ENCODE measurements at regions not wholly inside any gene's neighbourhood (a gene's known extent, or its start where the extent isn't known, plus 50 kb on each side); places are given as distances from the start of the nearest gene placed in this dataset.

DNA sequence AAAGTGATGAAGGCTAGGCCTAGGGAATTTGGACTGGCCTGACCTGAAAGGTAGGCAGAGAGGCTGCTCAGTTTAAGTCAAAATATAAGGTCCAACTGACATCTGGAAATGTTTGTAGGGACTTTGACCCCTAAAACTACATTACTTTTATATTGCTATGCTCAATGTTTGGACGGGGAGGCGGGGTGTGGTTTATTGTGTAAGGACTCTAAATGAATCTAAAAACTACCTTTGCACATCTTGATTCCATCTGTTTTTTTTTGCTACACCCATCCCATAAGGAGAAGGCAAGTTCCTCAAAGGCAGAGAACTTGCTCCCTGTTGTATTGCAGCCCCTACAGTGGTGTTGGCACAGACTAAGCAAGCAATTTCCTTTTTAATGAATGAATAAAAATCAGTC is 227.1 kb downstream of the HACE1 start:
- no peak for TF ChIP-seq POLR2A (IDR thresholded peaks at IDR 0.05; ENCODE audit: low read depth, low read length)
- DNase-seq (ENCODE audit: insufficient read length, low spot score) (no peak), FAIRE-seq (no peak)

DNA sequence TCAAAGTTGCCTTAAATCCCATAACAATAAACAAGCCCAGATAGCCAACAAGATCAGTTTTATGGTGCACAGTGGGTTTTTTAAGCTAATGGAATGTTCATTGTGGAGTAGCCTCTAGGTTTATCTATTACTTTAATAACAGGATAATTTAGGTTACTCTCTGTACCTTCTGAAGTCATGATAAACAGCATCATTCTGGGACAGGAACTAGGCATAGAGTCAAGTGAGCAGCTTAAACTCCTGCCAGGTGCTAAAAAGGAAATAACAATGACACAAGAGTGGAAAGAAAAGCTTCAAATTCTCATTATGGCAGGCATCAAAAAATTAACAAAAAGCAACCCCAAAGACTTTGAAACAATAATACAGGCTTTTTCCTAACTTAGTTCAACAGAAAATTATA is 228.8 kb downstream of the HACE1 start:
- DNase-seq (ENCODE audit: insufficient read length, low spot score) (no peak), FAIRE-seq (no peak)
- no peak for TF ChIP-seq POLR2A (IDR thresholded peaks at IDR 0.05; ENCODE audit: low read depth, low read length)

DNA sequence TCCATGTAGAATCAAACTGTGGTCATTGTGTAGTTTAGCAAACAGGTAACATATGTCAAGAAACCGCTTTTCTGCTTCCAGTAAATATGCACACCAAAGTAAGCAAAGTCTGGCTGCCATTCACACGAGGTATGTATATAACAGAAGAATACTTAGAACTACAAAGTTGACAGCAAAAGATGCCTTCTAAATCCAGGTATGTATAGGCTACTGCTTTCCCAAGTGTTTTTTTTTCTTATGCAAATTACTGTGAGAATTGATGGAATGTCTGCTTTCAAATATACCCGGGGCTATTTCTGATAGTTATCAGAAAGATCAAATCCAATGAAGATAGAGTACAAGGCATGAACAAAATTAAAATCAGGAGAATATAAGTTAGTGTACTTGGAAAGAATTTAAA is 229.2 kb downstream of the HACE1 start:
- DNase-seq (ENCODE audit: insufficient read length, low spot score) (no peak), FAIRE-seq (no peak)
- TF ChIP-seq POLR2A (IDR thresholded peaks at IDR 0.05; ENCODE audit: low read depth, low read length): no peak

DNA sequence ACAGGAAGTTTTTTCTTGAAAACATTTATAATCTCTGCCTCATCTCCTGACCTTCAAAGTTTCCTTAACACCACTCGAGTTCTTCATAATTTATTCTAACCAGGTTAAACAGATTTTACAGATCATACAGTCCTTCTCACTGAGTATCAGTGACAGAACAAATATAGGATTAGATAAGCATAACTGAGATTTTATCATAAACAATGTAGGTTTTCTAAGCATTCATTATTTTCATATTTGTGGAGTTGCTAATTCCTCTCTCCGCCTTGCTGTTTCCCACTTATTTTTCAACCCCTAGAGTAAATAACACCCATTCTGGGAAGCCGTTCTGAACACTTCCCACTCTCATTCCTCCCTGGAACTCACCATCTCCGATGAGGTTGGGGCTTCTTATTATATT is 229.9 kb downstream of the HACE1 start:
- no peak for TF ChIP-seq POLR2A (IDR thresholded peaks at IDR 0.05; ENCODE audit: low read depth, low read length)
- no peak for FAIRE-seq

DNA sequence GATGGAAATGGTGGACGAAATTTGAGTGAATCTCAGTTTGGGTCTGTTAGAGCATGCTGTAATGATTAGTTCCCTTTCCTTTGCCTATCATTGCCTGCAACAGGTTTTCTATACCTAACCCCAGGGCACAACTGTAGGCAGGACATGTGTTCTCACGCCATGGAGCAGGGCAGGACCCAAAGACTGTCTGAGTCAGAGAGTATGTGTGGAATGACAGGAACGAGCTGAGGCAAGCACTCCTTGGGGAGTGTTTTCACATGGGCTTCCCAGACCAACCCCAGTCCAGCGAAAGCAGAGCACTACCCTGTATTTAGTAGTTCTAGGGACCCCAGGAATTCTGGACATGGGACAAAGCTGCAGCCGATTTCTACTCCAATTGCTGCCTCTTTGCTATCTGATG is 234.2 kb downstream of the HACE1 start:
- TF ChIP-seq POLR2A (IDR thresholded peaks at IDR 0.05; ENCODE audit: low read depth, low read length): no peak
- FAIRE-seq (no peak), DNase-seq (ENCODE audit: insufficient read length, low spot score) (peak; percentile 11)

More for the DNA sequence above, 229.9 kb downstream of the HACE1 start:
- no peak for DNase-seq (ENCODE audit: insufficient read length, low spot score)

DNA sequence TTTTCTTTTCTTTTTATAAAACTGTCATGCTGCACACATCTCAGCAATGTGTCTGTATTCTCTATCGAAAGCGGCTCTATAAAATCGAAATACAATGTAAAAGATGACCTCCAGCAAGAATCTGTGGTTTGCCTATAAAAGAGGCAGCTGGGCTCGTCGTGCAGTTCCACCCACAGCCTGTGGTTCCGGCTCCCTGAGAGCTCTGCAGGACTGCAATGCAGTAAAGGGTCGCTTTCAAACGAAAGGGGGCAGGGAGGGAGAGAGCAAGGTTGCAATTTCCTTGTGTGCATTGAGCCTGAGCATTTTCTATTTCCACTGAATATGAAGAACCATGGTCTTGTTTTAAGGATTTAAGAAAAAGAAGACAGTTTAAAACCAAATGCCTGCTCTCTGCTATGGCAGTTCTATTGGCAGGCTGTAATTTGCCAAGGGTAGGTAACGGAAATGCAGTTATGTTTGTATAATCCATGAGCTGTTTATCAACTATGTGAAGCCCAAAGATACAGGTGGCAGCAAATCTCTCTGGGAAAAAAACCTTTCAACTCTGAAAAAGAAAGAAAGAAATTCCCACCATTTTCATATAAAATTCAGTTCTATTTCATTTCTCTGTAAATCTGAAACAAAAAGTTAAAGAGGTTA is 236.5 kb downstream of the HACE1 start:
- no peak for TF ChIP-seq POLR2A (IDR thresholded peaks at IDR 0.05; ENCODE audit: low read depth, low read length)
- no peak for DNase-seq (ENCODE audit: insufficient read length, low spot score)
- FAIRE-seq: no peak

DNA sequence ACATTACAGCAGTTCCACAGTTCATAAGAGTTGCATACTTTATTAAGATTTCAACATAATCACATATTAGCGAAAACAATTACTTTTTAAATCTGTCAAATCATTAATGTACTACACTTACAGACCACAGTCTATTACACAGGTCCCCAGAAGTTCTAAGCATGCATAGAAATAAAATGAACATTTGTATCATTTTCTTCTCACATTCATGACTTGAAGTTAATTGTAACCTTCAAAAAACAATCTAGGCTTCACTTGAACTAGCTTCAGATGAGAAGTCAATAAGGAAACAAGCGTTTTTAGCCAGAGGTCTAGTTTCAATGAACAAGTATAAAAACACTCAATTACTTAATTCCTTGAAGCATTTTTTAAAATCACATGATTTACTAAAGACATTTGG is 238.3 kb downstream of the HACE1 start:
- DNase-seq (ENCODE audit: insufficient read length, low spot score) (no peak), FAIRE-seq (no peak)
- no peak for TF ChIP-seq POLR2A (IDR thresholded peaks at IDR 0.05; ENCODE audit: low read depth, low read length)

DNA sequence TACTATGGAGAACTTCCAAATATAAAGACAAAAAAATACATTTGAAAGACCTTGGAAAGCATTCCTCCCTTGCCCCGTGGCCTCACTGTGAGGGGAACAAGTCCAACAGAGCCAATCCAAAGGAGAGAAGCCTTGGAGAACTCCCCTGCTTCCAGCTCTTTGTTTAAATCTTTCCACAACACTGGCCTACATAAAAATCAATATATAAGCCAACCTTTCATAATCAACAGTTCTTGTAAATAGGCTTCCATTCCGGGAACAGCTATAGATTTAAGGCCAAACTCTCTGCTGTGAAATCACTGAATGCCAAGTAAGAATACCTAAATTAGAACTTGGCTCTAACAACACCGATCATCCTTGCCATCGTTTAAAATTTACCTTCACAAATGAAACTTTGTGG is 242.1 kb downstream of the HACE1 start:
- no peak for DNase-seq (ENCODE audit: insufficient read length, low spot score)
- TF ChIP-seq POLR2A (IDR thresholded peaks at IDR 0.05; ENCODE audit: low read depth, low read length): no peak
- FAIRE-seq: no peak

DNA sequence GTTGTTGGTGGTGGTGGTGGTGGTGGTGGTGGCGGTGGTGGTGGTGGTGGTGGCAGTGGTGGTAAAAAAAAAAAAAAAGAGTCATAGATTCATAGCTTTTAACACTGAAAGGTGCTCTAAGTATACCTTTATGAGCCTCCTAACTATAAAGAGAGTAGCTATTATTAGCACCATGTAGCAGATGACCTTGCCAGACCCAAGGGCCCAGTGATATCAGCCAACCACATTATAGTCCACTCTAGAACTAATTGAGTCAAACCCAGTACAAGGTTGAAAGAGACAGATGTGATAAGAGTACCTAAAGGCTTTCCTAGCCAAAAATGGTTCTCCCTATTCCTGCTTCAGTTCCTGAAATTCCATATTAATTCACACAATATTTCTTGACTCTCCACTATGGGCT is 245.3 kb downstream of the HACE1 start:
- FAIRE-seq (no peak), DNase-seq (ENCODE audit: insufficient read length, low spot score) (no peak)
- TF ChIP-seq POLR2A (IDR thresholded peaks at IDR 0.05; ENCODE audit: low read depth, low read length): no peak

DNA sequence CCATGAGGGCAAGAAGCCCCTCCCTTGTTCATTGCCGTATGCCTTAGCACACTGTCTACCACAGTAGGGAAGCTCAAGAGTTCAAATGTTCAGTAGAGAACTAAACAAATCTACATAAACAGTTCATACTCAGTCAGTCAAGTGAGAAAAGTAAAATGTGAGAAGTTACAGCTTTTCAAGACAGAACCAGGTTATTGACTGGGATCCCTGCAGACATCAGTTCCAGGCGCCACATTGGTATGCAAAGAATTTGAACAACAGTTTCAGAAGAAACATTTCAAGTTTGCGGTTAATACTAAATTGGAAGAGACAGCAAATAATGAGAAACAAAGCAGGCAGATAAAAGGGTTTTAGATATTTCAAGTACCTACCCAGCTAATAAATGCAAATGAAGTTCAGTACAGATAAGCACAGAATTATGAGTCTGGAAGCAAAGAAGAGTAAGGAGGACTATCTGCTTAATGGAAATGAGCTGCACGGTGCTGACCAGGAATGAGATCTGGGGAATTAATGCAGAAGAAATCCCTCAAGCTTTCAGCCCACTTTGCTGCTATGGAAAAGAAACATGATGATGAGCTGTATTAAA is 246.2 kb downstream of the HACE1 start:
- no peak for FAIRE-seq
- no peak for TF ChIP-seq POLR2A (IDR thresholded peaks at IDR 0.05; ENCODE audit: low read depth, low read length)
- DNase-seq (ENCODE audit: insufficient read length, low spot score): no peak

DNA sequence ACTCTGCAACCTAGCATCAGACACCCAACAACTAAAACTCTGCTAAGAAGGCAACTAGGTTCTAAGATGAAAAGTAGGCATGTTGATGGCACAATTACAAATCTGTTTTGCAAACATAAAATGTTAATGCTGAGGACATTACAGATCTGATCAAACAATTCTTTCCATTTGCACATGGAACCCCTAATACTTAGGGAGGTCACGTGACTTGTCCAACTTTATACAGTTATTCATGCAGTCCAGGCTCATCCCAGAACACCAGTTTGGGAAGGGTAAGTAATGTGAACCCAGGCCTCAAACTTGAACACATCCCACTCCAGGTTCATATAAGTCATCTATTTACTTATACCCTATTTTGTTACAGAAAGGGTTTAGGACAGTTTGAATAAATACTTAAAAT is 247.2 kb downstream of the HACE1 start:
- TF ChIP-seq POLR2A (IDR thresholded peaks at IDR 0.05; ENCODE audit: low read depth, low read length): no peak
- FAIRE-seq: no peak
- no peak for DNase-seq (ENCODE audit: insufficient read length, low spot score)

DNA sequence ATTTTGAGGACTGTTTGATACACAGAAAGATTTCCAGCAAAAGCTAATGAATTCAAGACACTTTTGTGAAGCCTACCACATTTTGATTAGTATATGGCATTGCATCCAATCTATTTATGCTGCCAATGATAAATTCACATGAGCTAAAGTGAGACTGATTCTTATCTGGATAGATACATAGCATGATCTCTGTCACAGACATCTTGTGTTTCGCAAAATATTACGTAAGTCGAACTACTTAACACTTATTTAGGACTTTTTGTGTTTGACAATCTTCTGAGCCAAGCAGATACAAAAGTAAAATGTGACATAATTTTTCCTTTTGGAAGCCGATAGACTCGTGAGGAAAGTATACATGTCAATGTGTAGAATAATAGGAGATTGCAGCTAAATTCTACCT is 251.6 kb downstream of the HACE1 start:
- TF ChIP-seq POLR2A (IDR thresholded peaks at IDR 0.05; ENCODE audit: low read depth, low read length): no peak
- no peak for DNase-seq (ENCODE audit: insufficient read length, low spot score)
- FAIRE-seq: no peak

DNA sequence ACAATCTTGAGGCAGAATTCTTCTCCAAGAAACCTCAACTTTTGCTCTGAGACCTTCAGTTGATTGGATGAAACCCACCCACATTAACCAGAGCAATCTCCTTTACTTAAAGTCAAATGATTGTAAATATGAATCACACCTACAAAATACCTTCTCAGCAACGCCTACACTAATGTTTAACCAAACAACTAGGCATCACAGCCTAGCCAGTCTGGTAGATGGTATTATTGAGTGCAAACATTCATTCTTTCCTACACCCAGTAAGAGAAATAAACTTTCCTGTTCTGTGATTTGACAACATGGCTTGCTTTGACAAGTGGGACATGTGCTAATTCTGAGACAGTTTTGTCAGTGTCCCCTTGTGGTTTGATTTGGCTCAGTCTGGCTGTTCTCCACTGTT is 252.2 kb downstream of the HACE1 start:
- DNase-seq (ENCODE audit: insufficient read length, low spot score) (no peak), FAIRE-seq (no peak)
- no peak for TF ChIP-seq POLR2A (IDR thresholded peaks at IDR 0.05; ENCODE audit: low read depth, low read length)

DNA sequence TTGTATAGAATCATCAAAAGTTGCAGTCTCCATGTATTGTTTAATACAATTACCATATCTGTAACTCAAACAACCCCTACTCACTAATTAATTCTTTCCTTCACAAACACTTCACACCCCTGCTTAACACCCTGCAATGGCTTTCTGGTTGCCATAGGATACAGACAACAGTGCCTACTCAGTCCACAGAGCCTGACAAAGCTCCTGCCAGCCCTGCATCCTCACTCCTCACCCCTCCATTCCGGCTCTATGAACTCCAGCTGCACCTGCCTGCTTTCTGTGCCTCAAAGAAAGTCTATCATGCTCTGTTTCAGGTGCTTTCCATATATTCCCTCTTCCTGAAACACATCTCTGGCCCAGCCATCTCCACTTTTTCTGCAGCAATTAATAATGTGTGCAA is 253.4 kb downstream of the HACE1 start:
- FAIRE-seq (no peak), DNase-seq (ENCODE audit: insufficient read length, low spot score) (no peak)
- TF ChIP-seq POLR2A (IDR thresholded peaks at IDR 0.05; ENCODE audit: low read depth, low read length): no peak

DNA sequence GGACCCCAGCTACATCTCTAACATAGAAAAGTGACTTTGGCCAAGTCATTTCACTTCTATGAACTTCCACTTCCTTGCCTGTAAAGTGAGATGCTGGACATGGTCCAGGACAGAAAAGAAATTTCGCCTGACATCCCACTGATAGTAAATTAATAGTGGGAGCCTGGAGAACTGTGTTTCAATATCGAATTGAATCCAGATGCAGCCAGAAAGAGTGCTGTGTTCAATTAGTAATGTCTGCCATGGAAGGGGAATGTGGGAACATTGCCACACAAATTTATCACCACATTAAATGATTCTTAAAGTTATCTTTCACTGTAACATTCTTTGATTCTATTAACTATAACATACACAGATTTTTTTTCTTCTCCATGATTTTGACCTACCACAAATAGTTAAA is 255.0 kb downstream of the HACE1 start:
- no peak for DNase-seq (ENCODE audit: insufficient read length, low spot score)
- no peak for FAIRE-seq
- no peak for TF ChIP-seq POLR2A (IDR thresholded peaks at IDR 0.05; ENCODE audit: low read depth, low read length)
